ENCODE measurements at regions not wholly inside any gene's neighbourhood (a gene's known extent, or its start where the extent isn't known, plus 50 kb on each side); places are given as distances from the start of the nearest gene placed in this dataset.

DNA sequence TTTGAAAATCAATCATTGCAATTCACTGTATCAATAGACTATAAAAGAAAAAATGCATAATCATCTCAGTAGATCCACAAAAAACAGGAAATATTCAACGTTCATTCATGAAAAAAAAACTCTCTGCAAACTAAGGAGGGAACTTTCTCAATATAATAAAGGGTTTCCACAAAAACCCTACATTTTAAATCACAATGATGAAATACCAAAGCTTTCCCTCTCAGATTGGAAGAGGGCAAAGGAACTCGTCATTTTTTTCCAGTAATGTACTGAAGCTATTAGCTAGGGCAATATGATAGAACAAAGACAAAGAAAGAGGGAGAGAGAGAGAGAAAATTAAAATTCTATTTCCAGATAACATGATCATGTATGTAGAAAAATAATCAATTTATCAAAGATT is 167.1 kb upstream of the RBMS1 start:
- H3K4me3 ChIP-seq: no peak overlapping the region
- POLR2A ChIA-PET: no interaction called here
- CTCF ChIA-PET: no interaction called here
- TF ChIP-seq RAD21 (conservative IDR thresholded peaks at IDR 0.05 in 1 of 2, IDR thresholded peaks at IDR 0.05 in 1 of 2) (no peak), TP53 (CRISPR knock-in tag; IDR thresholded peaks at IDR 0.05) (no peak), FOSB (CRISPR knock-in tag; IDR thresholded peaks at IDR 0.05) (no peak), HES2 (IDR thresholded peaks at IDR 0.05) (no peak), ESRRA (IDR thresholded peaks at IDR 0.05; ENCODE audit: borderline replicate concordance, low read length) (no peak), SMC3 (IDR thresholded peaks at IDR 0.05) (no peak), EP300 (IDR thresholded peaks at IDR 0.05) (no peak), CBX2 (IDR thresholded peaks at IDR 0.05; ENCODE audit: borderline replicate concordance, low read depth) (no peak), NPAS2 (CRISPR knock-in tag; IDR thresholded peaks at IDR 0.05; ENCODE audit: borderline replicate concordance) (no peak), RARB (CRISPR knock-in tag; IDR thresholded peaks at IDR 0.05) (no peak), KDM5A (IDR thresholded peaks at IDR 0.05) (no peak), TFCP2L1 (CRISPR knock-in tag; IDR thresholded peaks at IDR 0.05) (no peak)
- H3K4me1 ChIP-seq: peaks cover 7% of the 10 kb centered on the region
- no peak overlapping the region for H3K4me2 ChIP-seq
- H3K9me3 ChIP-seq: no peaks in the 10 kb centered on the region
- FAIRE-seq (no peak), ATAC-seq (no peak), DNase-seq (ENCODE audit: low read depth in 1 of 2, low spot score in 1 of 2) (no peak)
- H3K27ac ChIP-seq: no peak overlapping the region
- WGBS (ENCODE audit: missing lambda C conversion rate): 66% methylated on average over 2 of the region's 2 CpGs

- TF ChIP-seq KDM5A (IDR thresholded peaks at IDR 0.05) (no peak), TP53 (CRISPR knock-in tag; IDR thresholded peaks at IDR 0.05) (no peak), HEYL (CRISPR knock-in tag; IDR thresholded peaks at IDR 0.05) (no peak), ZNF302 (CRISPR knock-in tag; IDR thresholded peaks at IDR 0.05) (no peak), ESRRA (IDR thresholded peaks at IDR 0.05; ENCODE audit: borderline replicate concordance, low read length) (no peak), SMC3 (IDR thresholded peaks at IDR 0.05) (no peak), SREBF2 (IDR thresholded peaks at IDR 0.05) (no peak)
- CTCF ChIA-PET: no interaction called here
- H3K4me1 ChIP-seq: peaks cover 24% of the 10 kb centered on the region
- POLR2A ChIA-PET: no interaction called here
- peak overlapping the region; percentile 31 to 53; a peak in 5 of 6 replicates for H3K27ac ChIP-seq
- FAIRE-seq (no peak), DNase-seq (ENCODE audit: low read depth in 1 of 2, low spot score in 1 of 2) (no peak), ATAC-seq (no peak)
- no peak overlapping the region for H3K4me3 ChIP-seq
- no peaks in the 10 kb centered on the region for H3K9me3 ChIP-seq
- no peak overlapping the region for H3K4me2 ChIP-seq
- 87% methylated on average over 2 of the region's 2 CpGs for WGBS (ENCODE audit: missing lambda C conversion rate)
Observed at GRCh38 chr2:160664603-160665140, 171.1 kb upstream of the RBMS1 start.

DNA sequence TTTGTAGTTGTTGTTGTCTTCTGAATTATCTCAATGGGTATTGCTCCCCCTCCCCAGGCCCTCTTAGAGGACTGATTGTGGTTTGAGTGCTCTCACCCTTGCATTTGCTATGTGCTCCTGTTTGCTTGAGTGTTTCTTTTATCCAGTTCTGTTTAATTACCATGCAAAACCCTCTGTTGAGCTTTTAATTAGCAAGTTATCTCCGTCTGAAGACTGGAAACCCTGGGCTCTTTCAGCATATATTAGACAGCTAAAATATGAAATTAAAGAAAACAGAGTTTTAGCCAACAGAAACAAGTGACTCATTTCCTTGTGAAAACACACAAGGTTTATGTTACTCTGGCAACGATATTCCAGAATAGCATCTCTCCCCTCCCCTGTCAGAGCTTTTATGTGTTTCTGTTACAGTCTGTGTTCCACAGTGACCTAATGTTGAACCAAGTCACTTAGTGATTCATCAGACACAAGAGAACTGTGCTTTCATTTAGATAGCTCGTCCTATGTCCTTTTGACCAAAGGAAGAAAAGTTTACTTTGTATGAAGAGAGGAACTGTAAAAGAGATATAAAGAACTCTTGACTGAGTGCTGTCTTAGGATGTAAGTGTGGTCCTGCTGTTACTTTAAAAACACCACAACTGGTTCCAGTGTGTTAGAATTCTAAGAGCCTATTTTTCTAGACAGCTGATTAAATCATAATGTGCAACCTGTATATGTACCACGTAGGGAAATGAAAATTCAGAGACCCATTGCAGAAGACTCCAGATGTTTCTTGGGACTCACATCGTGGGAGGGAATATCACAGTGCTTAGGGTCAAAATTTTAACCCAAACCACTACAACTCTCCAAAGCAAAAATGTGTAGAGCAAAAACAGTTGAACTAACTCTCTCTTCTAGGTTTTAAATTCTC is 172.8 kb upstream of the RBMS1 start:
- WGBS (ENCODE audit: missing lambda C conversion rate): 1% methylated on average over 5 of the region's 5 CpGs
- no peaks in the 10 kb centered on the region for H3K9me3 ChIP-seq
- ChIA-PET CTCF (interaction anchor here (1.1 to 1.3 kb wide), 2 partner anchors 118 to 303 kb away, joined by 3 read pairs; no protein-coding TSS in a partner anchor), POLR2A (interaction anchor here (1.1 kb wide), 1 partner anchor 83 kb away, joined by 5 read pairs; no protein-coding TSS in a partner anchor)
- FAIRE-seq (peak; percentile 91), DNase-seq (ENCODE audit: low read depth in 1 of 2, low spot score in 1 of 2) (peak; percentile 54 to 93), ATAC-seq (peak; percentile 99)
- peak overlapping the region; percentile 81 to 84 for H3K27ac ChIP-seq
- peak overlapping the region; percentile 73 for H3K4me2 ChIP-seq
- H3K4me1 ChIP-seq: peaks cover 24% of the 10 kb centered on the region
- peak overlapping the region; percentile 5; the same call in 1 of the 3 replicates for H3K4me3 ChIP-seq
- TF ChIP-seq, protein P1, sequence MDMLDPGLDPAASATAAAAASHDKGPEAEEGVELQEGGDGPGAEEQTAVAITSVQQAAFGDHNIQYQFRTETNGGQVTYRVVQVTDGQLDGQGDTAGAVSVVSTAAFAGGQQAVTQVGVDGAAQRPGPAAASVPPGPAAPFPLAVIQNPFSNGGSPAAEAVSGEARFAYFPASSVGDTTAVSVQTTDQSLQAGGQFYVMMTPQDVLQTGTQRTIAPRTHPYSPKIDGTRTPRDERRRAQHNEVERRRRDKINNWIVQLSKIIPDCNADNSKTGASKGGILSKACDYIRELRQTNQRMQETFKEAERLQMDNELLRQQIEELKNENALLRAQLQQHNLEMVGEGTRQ (IDR thresholded peaks at IDR 0.05): no peak
- TF ChIP-seq TFCP2L1 (CRISPR knock-in tag; IDR thresholded peaks at IDR 0.05): no peak
- no peak for TF ChIP-seq NR3C1 (IDR thresholded peaks at IDR 0.05)
- no peak for TF ChIP-seq CBX2 (IDR thresholded peaks at IDR 0.05; ENCODE audit: borderline replicate concordance, low read depth)
- peak; percentile 24 to 56; a peak in 4 of 5 replicates for TF ChIP-seq RAD21 (conservative IDR thresholded peaks at IDR 0.05 in 1 of 2, IDR thresholded peaks at IDR 0.05 in 1 of 2)
- TF ChIP-seq BHLHE40 (IDR thresholded peaks at IDR 0.05; ENCODE audit: low read depth, low read length): no peak
- TF ChIP-seq MAX (IDR thresholded peaks at IDR 0.05): 0 out of 2 replicates have a peak, but pooled peaks have one; percentile 40
- no peak for TF ChIP-seq POLR2A (IDR thresholded peaks at IDR 0.05; ENCODE audit: low read length)
- no peak for TF ChIP-seq E2F6 (IDR thresholded peaks at IDR 0.05; ENCODE audit: borderline replicate concordance, low read depth)
- no peak for TF ChIP-seq ZC3H11A (IDR thresholded peaks at IDR 0.05)
- TF ChIP-seq ZFP36 (IDR thresholded peaks at IDR 0.05; ENCODE audit: borderline replicate concordance, partially characterized antibody): no peak
- no peak for TF ChIP-seq MYC (IDR thresholded peaks at IDR 0.05; ENCODE audit: borderline replicate concordance, low read length)
- TF ChIP-seq EHF (CRISPR knock-in tag; IDR thresholded peaks at IDR 0.05): no peak
- no peak for TF ChIP-seq HEYL (CRISPR knock-in tag; IDR thresholded peaks at IDR 0.05)
- peak; percentile 43; the same call in 2 of the 3 replicates for TF ChIP-seq SMC3 (IDR thresholded peaks at IDR 0.05)
- TF ChIP-seq SREBF2 (IDR thresholded peaks at IDR 0.05): no peak
- no peak for TF ChIP-seq HOXB13 (CRISPR knock-in tag; IDR thresholded peaks at IDR 0.05; ENCODE audit: low read depth)
- TF ChIP-seq KDM1A (IDR thresholded peaks at IDR 0.05; ENCODE audit: low read depth): no peak
- peak; percentile 75; the same call in 1 of the 2 replicates for TF ChIP-seq GATA3 (IDR thresholded peaks at IDR 0.05; ENCODE audit: borderline replicate concordance)
- TF ChIP-seq HES2 (IDR thresholded peaks at IDR 0.05): no peak
- TF ChIP-seq RARB (CRISPR knock-in tag; IDR thresholded peaks at IDR 0.05): no peak
- no peak for TF ChIP-seq NFE2L2 (conservative IDR thresholded peaks at IDR 0.05; ENCODE audit: low read length)
- peak in 1 of 2 experiments; percentile 52; a peak in 2 of 5 replicates for TF ChIP-seq JUN (IDR thresholded peaks at IDR 0.05)
- TF ChIP-seq ESRRA (IDR thresholded peaks at IDR 0.05; ENCODE audit: borderline replicate concordance, low read length): no peak
- peak in 1 of 2 experiments; percentile 44; a peak in 1 of 4 replicates for TF ChIP-seq CEBPB (IDR thresholded peaks at IDR 0.05)
